ENCODE measurements at regions not wholly inside any gene's neighbourhood (a gene's known extent, or its start where the extent isn't known, plus 50 kb on each side); places are given as distances from the start of the nearest gene placed in this dataset.

GRCh38 chr1:81619156-81619555, 181.6 kb upstream of the ADGRL2 start:
- TF ChIP-seq CTCF (IDR thresholded peaks at IDR 0.05) (no peak), POLR2AphosphoS5 (IDR thresholded peaks at IDR 0.05) (no peak)

All from prostate gland (tissue), 2 donors.